IMR-90 (cell line): ENCODE measurements at regions not wholly inside any gene's neighbourhood (a gene's known extent, or its start where the extent isn't known, plus 50 kb on each side); places are given as distances from the start of the nearest gene placed in this dataset.

Source experiments
- ATAC-seq: fragments of 200-7000 bp; cut with Tn5 transposase; 2 replicates; pipeline ENCODE4 v1.9.1; 2020; ENCODE audit warnings: low read depth, mild to moderate bottlenecking, moderate library complexity
- BruUV-seq: library from RNA; stranded (reverse); fragments of 400-500 nt; replicated peaks from 2 replicates; lab custom pipeline; 2021; lab: Mats Ljungman, UMichigan
- CTCF ChIA-PET: fragments of 300-600 bp; formaldehyde crosslinking; extraction: SDS; loops from one replicate; lab custom pipeline; 2021; ENCODE audit warnings: antibody characterized with exemption; lab: Yijun Ruan, JAX
- POLR2A ChIA-PET: fragments of 300-600 bp; sonication (Branson Sonifier 250); formaldehyde crosslinking; loops from one replicate; lab custom pipeline; 2022; ENCODE audit warnings: antibody characterized with exemption; ENCODE audit not compliant: unreplicated experiment; lab: Charles Lee
- DNase-seq: peaks from one replicate; pipeline ENCODE4 v3.0.0; 2013
- H2AFZ ChIP-seq: replicated peaks from 2 replicates; pipeline ENCODE3; 2013; ENCODE audit warnings: low read length, mild to moderate bottlenecking; ENCODE audit not compliant: poor library complexity
- H2AK5ac ChIP-seq: 2 replicates; pipeline ENCODE4 v1.6.1; 2013; ENCODE audit warnings: low read depth, low read length, inconsistent platforms
- H2AK9ac ChIP-seq: replicated peaks from 2 replicates; pipeline ENCODE3; 2013; ENCODE audit warnings: mild to moderate bottlenecking, low read depth, low read length, moderate library complexity; ENCODE audit not compliant: poor library complexity
- H2BK120ac ChIP-seq: 2 replicates; pipeline ENCODE4 v1.6.1; 2013; ENCODE audit warnings: low read depth, low read length, inconsistent platforms
- H2BK15ac ChIP-seq: 3 replicates; pipeline ENCODE4 v1.6.1; 2013; ENCODE audit warnings: low read depth, low read length, inconsistent platforms
- H2BK20ac ChIP-seq: 2 replicates; pipeline ENCODE4 v1.6.1; 2013; ENCODE audit warnings: low read depth, mild to moderate bottlenecking, inconsistent platforms, low read length, moderate library complexity
- H2BK5ac ChIP-seq: 2 replicates; pipeline ENCODE4 v1.6.1; 2013; ENCODE audit warnings: mild to moderate bottlenecking, low read depth, low read length, inconsistent platforms; ENCODE audit not compliant: poor library complexity, severe bottlenecking
- H3K14ac ChIP-seq: replicated peaks from 2 replicates; pipeline ENCODE4 v1.6.1; 2013; ENCODE audit warnings: low read depth, low read length, inconsistent platforms
- H3K18ac ChIP-seq: 2 replicates; pipeline ENCODE4 v1.6.1; 2013; ENCODE audit warnings: low read depth, low read length, control low read depth
- H3K23ac ChIP-seq: 2 replicates; pipeline ENCODE4 v1.6.1; 2013; ENCODE audit warnings: low read depth, low read length, inconsistent platforms
- H3K27ac ChIP-seq: 2 replicates; pipeline ENCODE4 v1.5.1; 2013; ENCODE audit warnings: mild to moderate bottlenecking, control low read depth, low read length; ENCODE audit not compliant: insufficient read depth
- H3K27me3 ChIP-seq: 2 replicates; pipeline ENCODE4 v1.6.1; 2013; ENCODE audit warnings: low read length; ENCODE audit not compliant: control insufficient read depth, insufficient read depth
- H3K36me3 ChIP-seq: 2 replicates; pipeline ENCODE4 v1.6.1; 2013; ENCODE audit warnings: low read length, mixed read lengths; ENCODE audit not compliant: control insufficient read depth, insufficient read depth
- H3K4ac ChIP-seq: 2 replicates; pipeline ENCODE4 v1.6.1; 2013; ENCODE audit warnings: low read depth, low read length, inconsistent platforms
- H3K4me1 ChIP-seq: 2 replicates; pipeline ENCODE4 v1.6.1; 2013; ENCODE audit warnings: low read length, mixed read lengths; ENCODE audit not compliant: control insufficient read depth, insufficient read depth
- H3K4me2 ChIP-seq: 2 replicates; pipeline ENCODE4 v1.6.1; 2013; ENCODE audit warnings: low read depth, mild to moderate bottlenecking, control low read depth, low read length, moderate library complexity
- H3K4me3 ChIP-seq: 2 replicates; pipeline ENCODE4 v1.5.1; 2013; ENCODE audit warnings: low read depth, mild to moderate bottlenecking, control low read depth, low read length, moderate library complexity; ENCODE audit not compliant: insufficient read depth
- H3K56ac ChIP-seq: 2 replicates; pipeline ENCODE4 v1.6.1; 2013; ENCODE audit warnings: low read length, inconsistent platforms; ENCODE audit not compliant: insufficient read depth; ENCODE audit errors: extremely low read depth
- H3K79me1 ChIP-seq, 2 experiments: 2 replicates each; pipeline ENCODE4 v1.6.1; 2013; ENCODE audit warnings: low read length in 2 of 2, inconsistent platforms in 1 of 2, low read depth in 1 of 2
- H3K9ac ChIP-seq: 2 replicates; pipeline ENCODE4 v1.6.1; 2013; ENCODE audit warnings: low read depth, low read length, control low read depth
- H3K9me1 ChIP-seq: 2 replicates; pipeline ENCODE4 v1.6.1; 2013; ENCODE audit warnings: low read length, inconsistent platforms; ENCODE audit not compliant: insufficient read depth
- H3K9me3 ChIP-seq: 2 replicates; pipeline ENCODE4 v1.6.1; 2013; ENCODE audit warnings: low read length; ENCODE audit not compliant: control insufficient read depth, insufficient read depth
- H4K20me1 ChIP-seq: 2 replicates; pipeline ENCODE4 v1.6.1; 2013; ENCODE audit warnings: low read length, inconsistent platforms; ENCODE audit not compliant: insufficient read depth
- H4K5ac ChIP-seq: 2 replicates; pipeline ENCODE4 v1.6.1; 2013; ENCODE audit warnings: mild to moderate bottlenecking, low read depth, low read length, control low read depth
- H4K8ac ChIP-seq, 2 experiments: 2 replicates each; pipeline ENCODE4 v1.6.1; 2013; ENCODE audit warnings: low read depth in 2 of 2, low read length in 2 of 2, control low read depth in 1 of 2, inconsistent platforms in 1 of 2
- H4K91ac ChIP-seq: 2 replicates; pipeline ENCODE4 v1.6.1; 2013; ENCODE audit warnings: low read depth, low read length, inconsistent platforms; ENCODE audit not compliant: insufficient read depth
- BHLHE40 ChIP-seq: fragments of 150-350 bp; IDR thresholded peaks from 2 replicates; pipeline ENCODE4 v1.6.1; 2016; ENCODE audit warnings: mild to moderate bottlenecking, low read depth, low read length
- CEBPB ChIP-seq: IDR thresholded peaks from 2 replicates; pipeline ENCODE4 v1.6.1; 2012; ENCODE audit warnings: low read depth, low read length, improper control_type of control experiment
- CHD1 ChIP-seq: IDR thresholded peaks from 2 replicates; pipeline ENCODE4 v1.6.1; 2012; ENCODE audit warnings: low read depth, low read length, improper control_type of control experiment
- ELK1 ChIP-seq: fragments of 150-350 bp; IDR thresholded peaks from 2 replicates; pipeline ENCODE4 v1.6.1; 2016; ENCODE audit warnings: low read depth, mild to moderate bottlenecking, low read length, moderate library complexity, borderline replicate concordance
- FOS ChIP-seq: fragments of 150-350 bp; IDR thresholded peaks from 2 replicates; pipeline ENCODE4 v1.6.1; 2016; ENCODE audit warnings: low read depth, low read length
- MAFK ChIP-seq: IDR thresholded peaks from 2 replicates; pipeline ENCODE4 v1.6.1; 2012; ENCODE audit warnings: low read depth, low read length, improper control_type of control experiment
- MAZ ChIP-seq: IDR thresholded peaks from 2 replicates; pipeline ENCODE4 v1.6.1; 2012; ENCODE audit warnings: low read depth, mild to moderate bottlenecking, low read length, improper control_type of control experiment, moderate library complexity, borderline replicate concordance
- NFE2L2 ChIP-seq: fragments of 150-350 bp; IDR thresholded peaks from 2 replicates; pipeline ENCODE4 v1.6.1; 2016; ENCODE audit warnings: low read depth, mild to moderate bottlenecking, low read length
- POLR2A ChIP-seq: IDR thresholded peaks from 2 replicates; pipeline ENCODE4 v1.6.1; 2012; ENCODE audit warnings: mild to moderate bottlenecking, low read depth, low read length
- RAD21 ChIP-seq: IDR thresholded peaks from 2 replicates; pipeline ENCODE4 v1.6.1; 2012; ENCODE audit warnings: low read length, improper control_type of control experiment
- RCOR1 ChIP-seq: IDR thresholded peaks from 2 replicates; pipeline ENCODE4 v1.6.1; 2012; ENCODE audit warnings: mild to moderate bottlenecking, low read length, improper control_type of control experiment; ENCODE audit not compliant: insufficient replicate concordance
- RFX5 ChIP-seq: IDR thresholded peaks from 2 replicates; pipeline ENCODE4 v1.8.0; 2012; ENCODE audit warnings: low read depth, mild to moderate bottlenecking, low read length, moderate library complexity
- SMC3 ChIP-seq: fragments of 150-350 bp; IDR thresholded peaks from 2 replicates; pipeline ENCODE4 v1.6.1; 2016; ENCODE audit warnings: low read depth, mild to moderate bottlenecking, antibody characterized with exemption, low read length, moderate library complexity
- WGBS, 2 experiments: methylation state at CpG; one replicate each; pipeline versions ENCODE4 v1.1.5 to v1.1.7; 2013; ENCODE audit warnings: missing lambda C conversion rate in 2 of 2; ENCODE audit not compliant: insufficient read length in 1 of 2; ENCODE audit errors: extremely low coverage in 2 of 2; 5-methylcytosine and 5-hydroxymethylcytosine counted together
- dilution Hi-C: fragments of 300-500 bp; cut with HindIII; formaldehyde crosslinking; loops from one replicate; pipeline ENCODE4 v1.14.3; 2018; ENCODE audit warnings: low sequenced_read_pairs; ENCODE audit not compliant: unreplicated experiment
- in situ Hi-C: fragments of 300-500 bp; cut with MboI; formaldehyde crosslinking; loops from 3 replicates; pipeline ENCODE4 v1.14.3; 2019; ENCODE audit warnings: low sequenced_read_pairs, inconsistent platforms, mixed read lengths
- intact Hi-C: fragments of 100-400 bp; cut with micrococcal nuclease; formaldehyde crosslinking; loops from 2 replicates; pipeline ENCODE4 v1.10.0; 2022
- TF ChIP-seq, protein P1 (sequence below): conservative IDR thresholded peaks from 2 replicates; pipeline ENCODE4 v1.5.1; 2012; ENCODE audit warnings: mild to moderate bottlenecking, low read depth, low read length, improper control_type of control experiment
- TF ChIP-seq, protein P2 (sequence below): fragments of 150-350 bp; IDR thresholded peaks from 2 replicates; pipeline ENCODE4 v1.6.1; 2017; ENCODE audit warnings: mild to moderate bottlenecking, antibody characterized with exemption, low read length, low read depth

GRCh38 chr15:39127151-39127790 is 453.6 kb upstream of the THBS1 start:
- Histone ChIP-seq H3K27ac (peak overlapping the region; percentile 99), H2AK5ac (peak overlapping the region; percentile 96), H2BK20ac (peak overlapping the region; percentile 97), H3K9me1 (peaks cover 28% of the 10 kb centered on the region), H3K4ac (peak overlapping the region; percentile 82), H3K79me1 (peaks cover 0 to 32% of the 10 kb centered on the region in 2 experiments; a peak in 3 of 4 replicates), H3K14ac (peak overlapping the region; percentile 95), H3K23ac (peak overlapping the region; percentile 84), H4K91ac (peak overlapping the region; percentile 98), H3K4me2 (no peak overlapping the region), H3K36me3 (no peaks in the 10 kb centered on the region), H3K4me1 (peaks cover 46% of the 10 kb centered on the region), H2AK9ac (peak overlapping the region; percentile 68), H2BK5ac (peak overlapping the region; percentile 89), H4K5ac (peak overlapping the region; percentile 94), H3K56ac (peak overlapping the region; percentile 96), H2BK15ac (peak overlapping the region; percentile 89), H4K20me1 (no peaks in the 10 kb centered on the region), H2BK120ac (peak overlapping the region; percentile 99), H3K9me3 (no peaks in the 10 kb centered on the region), H4K8ac (peak overlapping the region; percentile 96), H3K4me3 (no peak overlapping the region), H3K9ac (peak overlapping the region; percentile 76), H3K27me3 (no peaks in the 10 kb centered on the region), H3K18ac (peak overlapping the region; percentile 91), H2AFZ (no peak overlapping the region)
- intact Hi-C loops (loop anchor here (2.0 to 5.0 kb wide), 5 partner anchors 46 to 454 kb away; partner anchors contain the start of gene THBS1), in situ Hi-C loops (loop anchor here (5.0 kb wide), 1 partner anchor 455 kb away; the partner anchor contains the start of gene THBS1), dilution Hi-C loops (no loop called here)
- no TSS peak for BruUV-seq
- DNase-seq (no peak), ATAC-seq (no peak)
- 88 to 100% methylated on average over 2 of the region's 2 CpGs for WGBS, 2 experiments
- CTCF ChIA-PET: interaction anchor here (0.7 kb wide), 1 partner anchor 26 kb away, joined by 3 read pairs; no protein-coding TSS in a partner anchor
- POLR2A ChIA-PET: no interaction called here
- no peak for TF ChIP-seq ELK1
- no peak for TF ChIP-seq FOS
- TF ChIP-seq SMC3: no peak
- TF ChIP-seq, protein P1, sequence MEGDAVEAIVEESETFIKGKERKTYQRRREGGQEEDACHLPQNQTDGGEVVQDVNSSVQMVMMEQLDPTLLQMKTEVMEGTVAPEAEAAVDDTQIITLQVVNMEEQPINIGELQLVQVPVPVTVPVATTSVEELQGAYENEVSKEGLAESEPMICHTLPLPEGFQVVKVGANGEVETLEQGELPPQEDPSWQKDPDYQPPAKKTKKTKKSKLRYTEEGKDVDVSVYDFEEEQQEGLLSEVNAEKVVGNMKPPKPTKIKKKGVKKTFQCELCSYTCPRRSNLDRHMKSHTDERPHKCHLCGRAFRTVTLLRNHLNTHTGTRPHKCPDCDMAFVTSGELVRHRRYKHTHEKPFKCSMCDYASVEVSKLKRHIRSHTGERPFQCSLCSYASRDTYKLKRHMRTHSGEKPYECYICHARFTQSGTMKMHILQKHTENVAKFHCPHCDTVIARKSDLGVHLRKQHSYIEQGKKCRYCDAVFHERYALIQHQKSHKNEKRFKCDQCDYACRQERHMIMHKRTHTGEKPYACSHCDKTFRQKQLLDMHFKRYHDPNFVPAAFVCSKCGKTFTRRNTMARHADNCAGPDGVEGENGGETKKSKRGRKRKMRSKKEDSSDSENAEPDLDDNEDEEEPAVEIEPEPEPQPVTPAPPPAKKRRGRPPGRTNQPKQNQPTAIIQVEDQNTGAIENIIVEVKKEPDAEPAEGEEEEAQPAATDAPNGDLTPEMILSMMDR: no peak
- TF ChIP-seq MAFK: no peak
- no peak for TF ChIP-seq BHLHE40
- TF ChIP-seq RCOR1: no peak
- TF ChIP-seq RFX5: no peak
- TF ChIP-seq, protein P2, sequence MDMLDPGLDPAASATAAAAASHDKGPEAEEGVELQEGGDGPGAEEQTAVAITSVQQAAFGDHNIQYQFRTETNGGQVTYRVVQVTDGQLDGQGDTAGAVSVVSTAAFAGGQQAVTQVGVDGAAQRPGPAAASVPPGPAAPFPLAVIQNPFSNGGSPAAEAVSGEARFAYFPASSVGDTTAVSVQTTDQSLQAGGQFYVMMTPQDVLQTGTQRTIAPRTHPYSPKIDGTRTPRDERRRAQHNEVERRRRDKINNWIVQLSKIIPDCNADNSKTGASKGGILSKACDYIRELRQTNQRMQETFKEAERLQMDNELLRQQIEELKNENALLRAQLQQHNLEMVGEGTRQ: no peak
- no peak for TF ChIP-seq RAD21
- TF ChIP-seq CHD1: no peak
- no peak for TF ChIP-seq NFE2L2
- TF ChIP-seq CEBPB: no peak
- no peak for TF ChIP-seq POLR2A
- TF ChIP-seq MAZ: no peak
